Spinal cord (tissue), 9 donors: ENCODE measurements at regions not wholly inside any gene's neighbourhood (a gene's known extent, or its start where the extent isn't known, plus 50 kb on each side); places are given as distances from the start of the nearest gene placed in this dataset.
A peak's percentile ranks its signal among the peaks of the same experiment; 100 is the strongest.

Experiments
- DNase-seq, 6 donors: peaks; one replicate each; pipeline versions ENCODE4 v3.0.0 to v3.0.0-alpha.2; 2013 to 2015; ENCODE audit warnings: low spot score in 6 of 6, low read depth in 4 of 6
- H3K27ac ChIP-seq: one replicate; pipeline ENCODE4 v1.5.1; 2013; ENCODE audit warnings: low read depth, low read length, control low read depth
- H3K27me3 ChIP-seq: one replicate; pipeline ENCODE4 v1.6.1; 2013; ENCODE audit warnings: low read length; ENCODE audit not compliant: control insufficient read depth, insufficient read depth
- H3K36me3 ChIP-seq: one replicate; pipeline ENCODE4 v1.6.1; 2013; ENCODE audit warnings: low read length; ENCODE audit not compliant: control insufficient read depth, insufficient read depth
- H3K4me1 ChIP-seq: one replicate; pipeline ENCODE4 v1.6.1; 2013; ENCODE audit warnings: low read length; ENCODE audit not compliant: control insufficient read depth, insufficient read depth
- H3K4me3 ChIP-seq: one replicate; pipeline ENCODE4 v1.5.1; 2013; ENCODE audit warnings: low read depth, low read length, control low read depth
- H3K9me3 ChIP-seq: one replicate; pipeline ENCODE4 v1.6.1; 2013; ENCODE audit warnings: low read length; ENCODE audit not compliant: control insufficient read depth, insufficient read depth
- WGBS: methylation state at CpG from one replicate; pipeline ENCODE4 v1.1.5; 2013; ENCODE audit warnings: missing lambda C conversion rate; ENCODE audit not compliant: insufficient coverage; 5-methylcytosine and 5-hydroxymethylcytosine counted together
- donor health status: healthy.

- WGBS: 80% methylated on average over 1 of the region's 2 CpGs
- Histone ChIP-seq H3K9me3 (no peaks in the 10 kb centered on the region), H3K4me3 (no peak overlapping the region), H3K36me3 (no peaks in the 10 kb centered on the region), H3K4me1 (no peaks in the 10 kb centered on the region), H3K27me3 (no peaks in the 10 kb centered on the region), H3K27ac (no peak overlapping the region)
- no peak for DNase-seq
Observed at GRCh38 chr5:107123014-107123413, 547.7 kb downstream of the EFNA5 start.

GRCh38 chr5:107121793-107122519, 548.8 kb downstream of the EFNA5 start:
- peak in 1 of 6 donors; percentile 6 for DNase-seq
- Histone ChIP-seq H3K27ac (no peak overlapping the region), H3K9me3 (no peaks in the 10 kb centered on the region), H3K27me3 (no peaks in the 10 kb centered on the region), H3K36me3 (no peaks in the 10 kb centered on the region), H3K4me3 (no peak overlapping the region), H3K4me1 (no peaks in the 10 kb centered on the region)
- WGBS: no CpG with 5 or more reads among the region's 3 CpGs

DNA sequence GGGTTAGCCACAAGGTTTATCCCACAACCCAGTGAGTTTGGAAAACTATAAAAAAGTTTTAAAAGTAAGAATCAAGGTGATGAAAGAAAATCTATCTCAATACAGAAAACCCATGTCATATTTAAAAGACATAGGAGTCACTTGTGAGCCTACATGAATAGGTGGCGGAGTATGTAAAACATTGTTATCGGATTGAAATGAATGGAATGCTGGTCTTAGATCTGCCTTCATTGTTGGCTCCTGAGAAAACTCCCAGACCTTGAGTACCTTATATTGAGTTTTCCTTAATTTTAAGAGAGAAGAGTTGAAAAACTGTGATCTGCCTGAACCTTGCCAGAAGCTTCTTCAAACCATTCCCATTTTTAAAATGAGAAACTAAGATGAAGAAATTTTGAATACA, 551.1 kb downstream of the EFNA5 start:
- Histone ChIP-seq H3K27ac (no peak overlapping the region), H3K4me3 (no peak overlapping the region), H3K4me1 (no peaks in the 10 kb centered on the region), H3K9me3 (no peaks in the 10 kb centered on the region), H3K36me3 (no peaks in the 10 kb centered on the region), H3K27me3 (no peaks in the 10 kb centered on the region)
- no peak for DNase-seq
- no CpG with 5 or more reads among the region's 2 CpGs for WGBS

- 28% methylated on average over 6 of the region's 6 CpGs for WGBS
- Histone ChIP-seq H3K9me3 (no peaks in the 10 kb centered on the region), H3K36me3 (no peaks in the 10 kb centered on the region), H3K4me1 (no peaks in the 10 kb centered on the region), H3K27ac (no peak overlapping the region), H3K27me3 (no peaks in the 10 kb centered on the region), H3K4me3 (no peak overlapping the region)
- DNase-seq: peak in 1 of 6 donors; percentile 31
Observed at GRCh38 chr5:107118184-107119019, 552.3 kb downstream of the EFNA5 start.

GRCh38 chr5:107112216-107112615, 558.5 kb downstream of the EFNA5 start:
- Histone ChIP-seq H3K36me3 (no peaks in the 10 kb centered on the region), H3K9me3 (peaks cover 2% of the 10 kb centered on the region), H3K4me1 (no peaks in the 10 kb centered on the region), H3K27me3 (no peaks in the 10 kb centered on the region), H3K4me3 (no peak overlapping the region), H3K27ac (no peak overlapping the region)
- peak in 1 of 6 donors; percentile 38 for DNase-seq
- WGBS: 83% methylated on average over 5 of the region's 5 CpGs

DNA sequence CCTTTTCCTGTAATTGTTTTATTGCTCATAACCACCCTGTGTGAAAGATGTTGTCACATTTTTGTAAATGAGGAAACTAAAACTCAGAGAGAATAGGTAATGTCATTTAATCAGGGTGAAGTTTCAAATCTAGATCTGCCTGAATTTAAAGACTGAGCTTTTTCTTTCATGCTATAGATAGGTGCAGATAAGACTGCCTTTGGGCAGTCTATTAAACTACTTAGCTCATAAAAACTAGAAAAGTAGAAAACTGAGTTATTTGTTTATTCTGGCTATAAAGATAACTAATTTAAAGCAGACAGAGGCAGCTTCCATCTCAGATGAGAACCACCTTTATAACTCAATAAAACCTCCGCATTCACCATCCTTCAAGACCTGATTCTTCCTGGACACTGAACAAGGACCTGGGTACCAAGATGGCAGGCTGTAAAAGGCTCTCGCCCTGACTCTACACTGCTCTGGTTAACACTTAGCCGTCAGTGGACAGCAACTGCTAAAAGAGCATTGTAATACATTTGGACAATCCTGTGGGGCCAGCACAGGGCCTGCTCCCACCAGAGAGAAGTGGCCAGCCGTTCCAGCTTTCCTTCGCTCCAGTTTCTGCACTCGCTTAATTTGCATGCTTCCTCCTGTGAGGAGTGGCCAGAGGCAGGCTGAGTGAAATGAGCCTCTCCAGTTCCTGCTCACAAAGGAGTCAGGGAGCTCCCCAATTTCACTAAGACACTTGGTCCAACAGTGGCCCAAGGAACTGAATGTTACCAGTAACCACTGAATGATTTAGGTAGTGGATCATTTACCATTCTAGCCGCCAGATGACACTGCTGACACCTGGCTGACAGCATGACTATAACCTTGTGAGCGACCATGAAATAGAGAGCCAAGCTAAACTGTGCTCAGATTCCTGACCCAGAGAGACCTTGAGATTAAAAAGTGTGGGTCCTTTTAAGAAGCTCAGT, 566.4 kb downstream of the EFNA5 start:
- peak in 1 of 6 donors; percentile 39 for DNase-seq
- Histone ChIP-seq H3K4me3 (no peak overlapping the region), H3K4me1 (no peaks in the 10 kb centered on the region), H3K27me3 (no peaks in the 10 kb centered on the region), H3K9me3 (peaks cover 3% of the 10 kb centered on the region), H3K27ac (no peak overlapping the region), H3K36me3 (no peaks in the 10 kb centered on the region)
- whole genome bisulfite sequencing: 71% methylated on average over 6 of the region's 8 CpGs

DNA sequence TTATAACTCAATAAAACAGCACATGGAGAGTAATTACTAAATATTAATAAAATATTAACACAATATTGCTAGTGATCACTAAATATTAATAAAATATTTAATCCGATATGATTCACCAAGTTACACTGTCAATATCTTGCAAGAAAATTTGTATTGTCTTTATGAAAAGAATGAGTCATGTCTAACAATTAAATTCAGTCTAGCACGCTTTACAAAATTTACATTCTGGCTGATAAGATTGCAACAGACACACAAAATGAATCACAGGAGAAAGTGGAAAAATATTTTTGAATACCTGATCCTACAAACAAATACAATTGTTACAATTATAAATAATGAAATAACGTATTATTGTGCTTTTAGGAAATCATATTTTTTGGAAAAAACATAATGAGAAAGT, 567.2 kb downstream of the EFNA5 start:
- no peak overlapping the region for H3K4me3 ChIP-seq
- peaks cover 3% of the 10 kb centered on the region for H3K9me3 ChIP-seq
- no CpG with 5 or more reads among the region's 3 CpGs for WGBS
- no peaks in the 10 kb centered on the region for H3K4me1 ChIP-seq
- no peak for DNase-seq
- no peaks in the 10 kb centered on the region for H3K36me3 ChIP-seq
- no peaks in the 10 kb centered on the region for H3K27me3 ChIP-seq
- H3K27ac ChIP-seq: no peak overlapping the region

- H3K27me3 ChIP-seq: no peaks in the 10 kb centered on the region
- no peak overlapping the region for H3K4me3 ChIP-seq
- H3K9me3 ChIP-seq: peaks cover 3% of the 10 kb centered on the region
- H3K36me3 ChIP-seq: no peaks in the 10 kb centered on the region
- no peak overlapping the region for H3K27ac ChIP-seq
- DNase-seq: no peak
- WGBS: 70% methylated on average over 2 of the region's 3 CpGs
- H3K4me1 ChIP-seq: no peaks in the 10 kb centered on the region
Observed at GRCh38 chr5:107100121-107100520, 570.6 kb downstream of the EFNA5 start.

- Histone ChIP-seq H3K4me1 (no peaks in the 10 kb centered on the region), H3K27ac (no peak overlapping the region), H3K9me3 (peaks cover 3% of the 10 kb centered on the region), H3K27me3 (no peaks in the 10 kb centered on the region), H3K4me3 (no peak overlapping the region), H3K36me3 (no peaks in the 10 kb centered on the region)
- 69% methylated on average over 3 of the region's 4 CpGs for WGBS
- DNase-seq: no peak
Observed at GRCh38 chr5:107099506-107099905, 571.2 kb downstream of the EFNA5 start.
